HG03432 (cell line): ENCODE measurements at regions not wholly inside any gene's neighbourhood (a gene's known extent, or its start where the extent isn't known, plus 50 kb on each side); places are given as distances from the start of the nearest gene placed in this dataset.
"Not testable (repeated sequence)": the region's sequence is repeated elsewhere in the genome, so short reads cannot be mapped to it uniquely, and the experiment has no call there.

Source experiments
- ATAC-seq: cut with Tn5 transposase; IDR thresholded peaks from one replicate; pipeline ENCODE4 v1.9.1; 2021; ENCODE audit warnings: mild to moderate bottlenecking, moderate library complexity; ENCODE audit not compliant: unreplicated experiment

GRCh38 chr3:74426571-74426970, 187.9 kb downstream of the CNTN3 start:
- no peak for ATAC-seq

- ATAC-seq = no peak
These were observed 190.6 kb downstream of the CNTN3 start for GRCh38 chr3:74423867-74424266.

GRCh38 chr3:74420538-74421124, 193.8 kb downstream of the CNTN3 start:
- ATAC-seq = no peak

- no peak for ATAC-seq
These were observed 198.7 kb downstream of the CNTN3 start for GRCh38 chr3:74415731-74416130.

GRCh38 chr3:74413547-74414241, 200.8 kb downstream of the CNTN3 start:
- no peak for ATAC-seq

- no peak for ATAC-seq
These were observed 204.1 kb downstream of the CNTN3 start for GRCh38 chr3:74410276-74410941.

- no peak for ATAC-seq
These were observed 205.4 kb downstream of the CNTN3 start for GRCh38 chr3:74409066-74409465.

GRCh38 chr3:74403307-74403706, 211.2 kb downstream of the CNTN3 start:
- ATAC-seq = no peak

GRCh38 chr3:74402821-74403220, 211.6 kb downstream of the CNTN3 start:
- ATAC-seq = no peak

GRCh38 chr3:74393426-74393825, 221.0 kb downstream of the CNTN3 start:
- ATAC-seq = no peak

- ATAC-seq = no peak
These were observed 224.2 kb downstream of the CNTN3 start for GRCh38 chr3:74390121-74390877.

GRCh38 chr3:74387111-74387735, 227.2 kb downstream of the CNTN3 start:
- no peak for ATAC-seq

- ATAC-seq = no peak
These were observed 230.3 kb downstream of the CNTN3 start for GRCh38 chr3:74384159-74384558.

- no peak for ATAC-seq
These were observed 236.8 kb downstream of the CNTN3 start for GRCh38 chr3:74377669-74378068.

GRCh38 chr3:74376323-74376722, 238.1 kb downstream of the CNTN3 start:
- not testable (repeated sequence) for ATAC-seq

GRCh38 chr3:74375653-74376052, 238.8 kb downstream of the CNTN3 start:
- ATAC-seq = no peak

- ATAC-seq = no peak
These were observed 241.7 kb downstream of the CNTN3 start for GRCh38 chr3:74372743-74373142.

GRCh38 chr3:74370342-74370741, 244.1 kb downstream of the CNTN3 start:
- ATAC-seq = no peak

- ATAC-seq = no peak
These were observed 248.1 kb downstream of the CNTN3 start for GRCh38 chr3:74366331-74366730.

- no peak for ATAC-seq
These were observed 251.1 kb downstream of the CNTN3 start for GRCh38 chr3:74363346-74363745.

- no peak for ATAC-seq
These were observed 254.1 kb downstream of the CNTN3 start for GRCh38 chr3:74360406-74360805.
